ENCODE measurements at regions not wholly inside any gene's neighbourhood (a gene's known extent, or its start where the extent isn't known, plus 50 kb on each side); places are given as distances from the start of the nearest gene placed in this dataset.
"Not testable (repeated sequence)": the region's sequence is repeated elsewhere in the genome, so short reads cannot be mapped to it uniquely, and the experiment has no call there.

DNA sequence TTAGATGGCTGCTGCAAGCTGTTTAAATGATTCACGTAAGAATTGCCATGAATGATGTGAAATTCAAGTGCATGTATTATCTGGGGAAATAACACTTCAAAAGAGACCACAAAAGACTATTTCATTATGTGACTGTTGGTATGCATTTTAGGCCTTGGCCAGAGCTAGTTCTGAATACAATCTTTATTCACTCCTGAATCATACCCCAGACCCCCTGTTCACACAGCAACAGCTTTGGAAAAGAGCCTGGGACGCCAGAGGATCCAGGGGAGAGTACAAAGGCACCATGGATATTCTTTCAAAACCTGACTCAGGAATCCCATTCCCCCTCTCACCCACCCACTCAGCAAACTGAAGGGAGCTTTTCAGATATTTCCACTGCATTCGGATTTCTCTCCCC is 377.1 kb upstream of the DPP6 start:
- DNase-seq (ENCODE audit: low read depth), result no peak
- TF ChIP-seq, protein P1, sequence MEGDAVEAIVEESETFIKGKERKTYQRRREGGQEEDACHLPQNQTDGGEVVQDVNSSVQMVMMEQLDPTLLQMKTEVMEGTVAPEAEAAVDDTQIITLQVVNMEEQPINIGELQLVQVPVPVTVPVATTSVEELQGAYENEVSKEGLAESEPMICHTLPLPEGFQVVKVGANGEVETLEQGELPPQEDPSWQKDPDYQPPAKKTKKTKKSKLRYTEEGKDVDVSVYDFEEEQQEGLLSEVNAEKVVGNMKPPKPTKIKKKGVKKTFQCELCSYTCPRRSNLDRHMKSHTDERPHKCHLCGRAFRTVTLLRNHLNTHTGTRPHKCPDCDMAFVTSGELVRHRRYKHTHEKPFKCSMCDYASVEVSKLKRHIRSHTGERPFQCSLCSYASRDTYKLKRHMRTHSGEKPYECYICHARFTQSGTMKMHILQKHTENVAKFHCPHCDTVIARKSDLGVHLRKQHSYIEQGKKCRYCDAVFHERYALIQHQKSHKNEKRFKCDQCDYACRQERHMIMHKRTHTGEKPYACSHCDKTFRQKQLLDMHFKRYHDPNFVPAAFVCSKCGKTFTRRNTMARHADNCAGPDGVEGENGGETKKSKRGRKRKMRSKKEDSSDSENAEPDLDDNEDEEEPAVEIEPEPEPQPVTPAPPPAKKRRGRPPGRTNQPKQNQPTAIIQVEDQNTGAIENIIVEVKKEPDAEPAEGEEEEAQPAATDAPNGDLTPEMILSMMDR (IDR thresholded peaks at IDR 0.05; ENCODE audit: insufficient read depth, low read depth, low read length, missing control alignments), result no peak
- no peak overlapping the region for H3K4me3 ChIP-seq (ENCODE audit: low read depth, low read length)

DNA sequence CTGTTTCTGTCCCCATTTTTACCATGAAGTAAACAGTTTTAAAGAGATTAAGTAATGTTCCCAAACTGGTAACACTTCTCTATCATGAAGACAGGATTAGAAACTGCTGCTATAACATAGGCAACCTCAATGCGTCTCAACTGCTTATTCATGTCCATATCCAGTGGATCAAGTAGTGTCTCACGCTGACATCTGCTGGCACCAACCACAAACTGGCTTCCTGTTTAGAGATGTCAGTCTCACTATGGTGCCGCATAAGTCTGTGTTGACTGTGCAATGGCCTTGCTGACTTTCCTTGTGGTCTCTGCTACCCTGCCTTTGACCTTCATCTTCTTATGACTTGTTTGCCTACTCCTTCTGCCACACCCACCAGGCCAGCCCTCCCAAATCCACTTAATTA is 369.6 kb upstream of the DPP6 start:
- TF ChIP-seq, protein P1 (IDR thresholded peaks at IDR 0.05; ENCODE audit: insufficient read depth, low read depth, low read length, missing control alignments), result no peak
- no peak for DNase-seq (ENCODE audit: low read depth)
- no peak overlapping the region for H3K4me3 ChIP-seq (ENCODE audit: low read depth, low read length)

DNA sequence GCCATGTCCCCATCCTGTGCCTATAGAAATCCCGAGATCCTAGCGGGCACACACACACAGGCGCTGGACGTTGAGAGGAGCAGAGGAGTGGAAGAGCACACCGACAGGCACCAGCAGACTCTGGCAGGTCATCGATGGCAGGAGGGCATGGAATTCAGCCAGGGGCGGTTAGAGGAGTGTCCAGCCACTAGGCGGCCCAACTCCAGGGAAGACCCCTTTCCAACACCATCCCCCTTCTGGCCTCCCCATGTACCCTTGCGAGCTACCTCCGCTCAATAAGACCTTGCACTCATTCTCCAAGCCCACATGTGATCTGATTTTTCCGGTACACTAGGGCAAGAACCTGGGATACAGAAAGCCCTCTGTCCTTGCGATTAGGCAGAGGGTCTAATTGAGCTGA is 356.0 kb upstream of the DPP6 start:
- H3K4me3 ChIP-seq (ENCODE audit: low read depth, low read length), result no peak overlapping the region
- TF ChIP-seq, protein P1 (IDR thresholded peaks at IDR 0.05; ENCODE audit: insufficient read depth, low read depth, low read length, missing control alignments), result no peak
- no peak for DNase-seq (ENCODE audit: low read depth)

DNA sequence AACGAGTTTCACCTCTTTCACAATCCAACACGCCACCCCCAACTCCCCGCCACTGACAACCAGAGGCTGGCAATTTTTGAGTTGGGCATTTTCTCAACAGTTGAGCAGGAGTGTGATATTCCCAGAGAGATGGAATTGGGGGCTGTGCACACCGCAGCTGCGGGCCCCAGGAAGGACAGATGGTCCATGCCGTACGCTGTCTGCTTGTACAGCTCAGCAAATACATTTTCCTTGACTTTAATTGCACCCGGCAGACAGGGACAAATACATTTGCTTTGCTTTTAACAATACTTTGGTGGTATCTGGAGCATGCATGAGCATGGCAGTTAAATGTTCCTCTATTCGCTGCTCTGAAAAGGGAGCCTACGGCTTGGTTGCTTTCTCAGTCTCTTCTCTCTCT is 354.2 kb upstream of the DPP6 start:
- H3K4me3 ChIP-seq (ENCODE audit: low read depth, low read length), result no peak overlapping the region
- TF ChIP-seq, protein P1 (IDR thresholded peaks at IDR 0.05; ENCODE audit: insufficient read depth, low read depth, low read length, missing control alignments), result no peak
- DNase-seq (ENCODE audit: low read depth), result no peak

DNA sequence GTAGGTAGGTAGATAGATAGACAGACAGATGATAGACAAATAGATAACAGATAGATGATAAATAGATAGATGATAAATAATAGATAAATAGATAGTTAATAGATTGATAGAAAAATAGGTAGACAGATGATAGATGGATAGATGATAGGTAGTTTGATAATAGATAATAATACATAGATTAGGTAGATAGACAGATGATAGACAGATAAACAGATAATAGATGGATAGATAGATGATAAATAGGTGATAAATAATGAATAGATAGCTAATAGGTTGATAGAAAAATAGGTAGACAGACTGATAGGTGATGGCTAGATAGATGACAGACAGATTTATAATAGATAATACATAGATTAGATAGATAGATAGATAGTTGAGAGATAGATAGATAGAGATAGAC is 350.5 kb upstream of the DPP6 start:
- no peak for DNase-seq (ENCODE audit: low read depth)
- H3K4me3 ChIP-seq (ENCODE audit: low read depth, low read length), result no peak overlapping the region
- TF ChIP-seq, protein P1 (IDR thresholded peaks at IDR 0.05; ENCODE audit: insufficient read depth, low read depth, low read length, missing control alignments), result no peak

DNA sequence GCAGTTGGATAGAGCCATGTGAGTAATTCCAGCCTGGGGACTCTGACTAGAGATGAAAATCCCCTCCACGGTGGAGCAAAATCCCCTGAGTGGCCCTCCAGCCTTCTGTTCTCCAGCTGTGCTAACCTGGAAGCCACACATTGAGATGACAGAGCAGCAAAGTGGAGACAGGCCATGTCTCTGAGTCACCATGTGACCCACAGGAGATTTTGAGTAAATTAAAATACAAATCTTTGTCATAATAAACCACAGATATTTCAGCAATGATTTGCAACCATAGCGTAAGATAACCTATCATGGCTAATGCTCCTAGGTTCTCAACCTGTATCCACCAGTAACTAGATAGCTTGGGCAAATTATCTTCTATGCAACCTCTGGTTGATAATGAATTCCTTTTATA is 328.3 kb upstream of the DPP6 start:
- H3K4me3 ChIP-seq (ENCODE audit: low read depth, low read length); DNase-seq (ENCODE audit: low read depth): not testable (repeated sequence)

DNA sequence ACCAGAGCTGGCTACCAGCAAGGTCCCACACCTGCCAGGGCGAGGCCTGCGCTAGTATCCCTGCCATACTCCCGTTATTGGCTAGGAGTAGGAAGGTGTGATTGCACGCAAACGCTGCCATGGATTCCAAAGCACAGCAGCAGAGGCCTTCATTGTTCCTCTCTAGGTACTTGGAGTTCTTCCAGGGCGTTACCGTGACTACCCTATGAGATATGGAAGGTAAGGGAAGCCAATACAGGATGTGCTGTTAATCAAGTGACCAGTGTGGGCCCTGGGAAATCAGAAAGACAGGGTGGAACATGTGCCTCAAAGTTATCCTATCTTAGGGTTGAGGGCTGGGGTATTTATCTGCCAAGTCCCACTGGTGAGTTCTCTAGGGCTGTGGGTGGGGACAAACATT is 320.7 kb upstream of the DPP6 start:
- DNase-seq (ENCODE audit: low read depth); H3K4me3 ChIP-seq (ENCODE audit: low read depth, low read length): not testable (repeated sequence)

DNA sequence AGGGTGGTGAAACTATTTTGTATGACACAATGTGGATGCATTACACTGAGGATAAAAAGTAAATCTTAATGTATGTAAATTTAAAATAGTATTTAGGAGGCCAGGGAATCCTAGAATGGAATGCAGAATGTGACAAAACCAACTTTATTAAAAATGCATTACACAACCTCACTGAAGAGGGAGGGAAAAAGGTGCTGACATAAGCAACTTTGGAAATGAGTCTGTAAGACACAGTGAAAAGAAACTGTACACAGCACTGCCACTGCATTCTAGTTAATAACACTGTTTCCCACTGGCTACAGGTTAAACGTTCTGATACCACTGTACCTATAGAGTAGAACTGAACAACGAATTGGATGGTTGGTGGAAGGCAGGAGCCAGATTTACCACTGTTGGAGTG is 308.8 kb upstream of the DPP6 start:
- not testable (repeated sequence) for DNase-seq (ENCODE audit: low read depth); H3K4me3 ChIP-seq (ENCODE audit: low read depth, low read length)

DNA sequence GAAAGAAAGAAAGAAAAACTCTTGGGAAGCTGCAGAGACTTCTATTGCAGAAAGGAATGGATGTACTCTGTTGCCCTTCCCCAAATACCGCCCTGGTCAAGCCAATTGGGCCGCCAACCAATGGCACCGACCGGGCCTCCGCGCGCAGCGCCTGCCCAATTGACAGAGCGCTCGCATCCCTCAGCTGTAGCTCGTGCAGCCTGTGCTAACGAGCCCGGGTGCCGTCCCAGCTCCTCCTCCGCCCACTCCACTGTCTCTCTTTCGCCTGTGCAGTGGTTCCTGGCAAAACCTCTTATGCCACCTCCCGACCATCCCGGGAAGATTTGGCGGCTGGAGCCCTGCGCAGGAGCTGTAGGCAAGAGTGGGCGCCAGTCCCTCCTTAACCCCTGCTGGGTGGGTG is 304.2 kb upstream of the DPP6 start:
- H3K4me3 ChIP-seq (ENCODE audit: low read depth, low read length); DNase-seq (ENCODE audit: low read depth): not testable (repeated sequence)

DNA sequence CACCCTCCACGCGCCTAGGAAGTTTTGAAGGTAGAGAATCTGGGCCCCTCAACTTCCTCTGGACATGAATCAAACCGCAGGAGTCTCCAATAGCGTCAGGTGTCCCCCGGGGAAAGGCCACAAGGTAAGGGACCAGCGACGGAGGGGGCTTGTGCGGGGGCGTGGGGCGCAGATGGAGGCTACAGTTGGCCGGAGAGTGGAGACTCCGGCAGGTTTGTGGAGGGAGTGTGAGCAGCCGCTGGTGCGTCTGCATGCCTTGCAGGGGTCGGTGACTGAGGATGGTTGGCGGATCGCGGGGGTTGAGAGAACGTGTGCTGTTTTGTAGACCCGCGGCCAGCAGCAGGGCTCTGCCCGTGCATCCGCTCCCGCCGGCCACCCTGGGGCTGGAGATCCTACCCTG is 303.3 kb upstream of the DPP6 start:
- DNase-seq (ENCODE audit: low read depth); H3K4me3 ChIP-seq (ENCODE audit: low read depth, low read length): not testable (repeated sequence)

DNA sequence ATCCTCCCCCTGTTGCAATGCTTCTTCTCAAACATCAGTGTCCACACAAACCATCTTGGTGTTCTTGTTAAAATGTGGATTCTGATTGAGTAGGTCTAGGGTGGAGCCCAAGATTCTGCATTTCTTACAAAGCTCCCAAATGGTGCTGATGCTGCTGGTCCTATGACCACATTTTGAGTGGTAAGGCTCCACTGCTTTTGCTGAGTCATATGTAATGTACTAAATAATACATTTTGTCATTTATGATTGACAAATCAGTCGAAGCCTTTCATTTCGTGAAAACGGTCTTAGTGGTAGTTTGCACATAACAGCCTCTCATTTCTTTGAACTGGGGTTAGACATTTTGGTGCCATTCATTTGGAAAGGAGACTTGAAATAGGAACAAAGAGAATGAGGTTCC is 286.3 kb upstream of the DPP6 start:
- DNase-seq (ENCODE audit: low read depth); H3K4me3 ChIP-seq (ENCODE audit: low read depth, low read length): not testable (repeated sequence)

DNA sequence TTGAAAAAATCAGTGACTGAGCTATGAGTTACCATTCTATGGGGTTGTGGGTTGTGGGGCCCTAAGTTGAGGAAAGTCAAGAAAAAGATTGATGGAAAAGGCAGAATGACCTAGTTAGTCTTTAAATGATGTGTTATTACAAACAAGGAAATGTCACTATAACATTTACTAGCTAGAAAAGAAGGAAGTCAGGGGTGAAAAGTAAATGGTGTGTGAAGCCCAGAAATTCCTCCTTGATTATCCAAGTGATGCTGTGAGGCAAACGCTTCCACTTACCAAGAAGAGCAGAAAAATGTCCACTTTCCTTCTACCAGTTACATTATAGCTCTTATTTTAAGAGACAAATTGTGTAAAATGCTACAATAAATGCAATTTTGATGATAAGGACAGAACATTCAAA is 285.3 kb upstream of the DPP6 start:
- H3K4me3 ChIP-seq (ENCODE audit: low read depth, low read length); DNase-seq (ENCODE audit: low read depth): not testable (repeated sequence)

Data from GM12865 (cell line).